ENCODE measurements at regions not wholly inside any gene's neighbourhood (a gene's known extent, or its start where the extent isn't known, plus 50 kb on each side); places are given as distances from the start of the nearest gene placed in this dataset.

DNA sequence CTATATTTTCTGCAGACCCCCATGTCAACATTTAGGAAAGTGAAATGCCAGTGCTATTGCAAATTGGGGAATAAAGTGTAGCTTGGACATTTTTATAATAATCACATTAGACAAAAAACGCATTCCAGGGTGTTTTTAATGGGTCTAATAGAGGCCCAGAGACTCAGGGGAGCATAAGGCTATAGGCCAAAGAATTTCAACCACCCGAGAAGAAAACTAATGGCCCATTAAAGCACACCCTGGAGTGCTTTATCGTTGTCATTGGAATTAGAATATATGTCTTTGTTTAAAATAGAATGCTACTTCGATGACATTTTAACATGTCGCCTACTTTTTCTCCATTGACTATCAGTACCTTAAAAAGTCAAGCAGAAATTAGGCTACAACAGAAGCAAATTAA, 414.1 kb upstream of the CDH8 start:
- H3K27ac ChIP-seq: no peak overlapping the region
- TF ChIP-seq, protein P1, sequence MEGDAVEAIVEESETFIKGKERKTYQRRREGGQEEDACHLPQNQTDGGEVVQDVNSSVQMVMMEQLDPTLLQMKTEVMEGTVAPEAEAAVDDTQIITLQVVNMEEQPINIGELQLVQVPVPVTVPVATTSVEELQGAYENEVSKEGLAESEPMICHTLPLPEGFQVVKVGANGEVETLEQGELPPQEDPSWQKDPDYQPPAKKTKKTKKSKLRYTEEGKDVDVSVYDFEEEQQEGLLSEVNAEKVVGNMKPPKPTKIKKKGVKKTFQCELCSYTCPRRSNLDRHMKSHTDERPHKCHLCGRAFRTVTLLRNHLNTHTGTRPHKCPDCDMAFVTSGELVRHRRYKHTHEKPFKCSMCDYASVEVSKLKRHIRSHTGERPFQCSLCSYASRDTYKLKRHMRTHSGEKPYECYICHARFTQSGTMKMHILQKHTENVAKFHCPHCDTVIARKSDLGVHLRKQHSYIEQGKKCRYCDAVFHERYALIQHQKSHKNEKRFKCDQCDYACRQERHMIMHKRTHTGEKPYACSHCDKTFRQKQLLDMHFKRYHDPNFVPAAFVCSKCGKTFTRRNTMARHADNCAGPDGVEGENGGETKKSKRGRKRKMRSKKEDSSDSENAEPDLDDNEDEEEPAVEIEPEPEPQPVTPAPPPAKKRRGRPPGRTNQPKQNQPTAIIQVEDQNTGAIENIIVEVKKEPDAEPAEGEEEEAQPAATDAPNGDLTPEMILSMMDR (IDR thresholded peaks at IDR 0.05): no peak
- no peak overlapping the region for H3K4me3 ChIP-seq
- no peak for DNase-seq (ENCODE audit: low spot score)

DNA sequence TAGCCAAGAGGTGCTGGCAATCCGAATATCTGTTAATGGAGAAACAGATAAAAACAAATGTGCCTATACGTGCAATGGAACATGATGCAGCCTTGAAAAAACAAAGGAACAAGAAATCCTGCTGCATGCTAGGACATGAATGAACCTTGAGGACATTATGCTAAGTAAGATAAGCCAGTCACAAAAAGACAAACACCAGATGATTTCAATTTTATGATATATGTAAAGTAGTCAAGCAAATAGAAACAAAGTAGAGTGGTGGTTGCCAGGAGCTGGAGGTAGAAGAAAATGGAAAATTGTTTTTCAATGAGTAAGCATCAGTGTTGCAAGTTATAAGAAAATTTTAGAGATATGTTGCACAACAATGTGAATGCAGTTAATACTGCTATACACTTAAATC, 409.7 kb upstream of the CDH8 start:
- TF ChIP-seq, protein P1 (IDR thresholded peaks at IDR 0.05): no peak
- Histone ChIP-seq H3K27ac (no peak overlapping the region), H3K4me3 (no peak overlapping the region)
- DNase-seq (ENCODE audit: low spot score): no peak

DNA sequence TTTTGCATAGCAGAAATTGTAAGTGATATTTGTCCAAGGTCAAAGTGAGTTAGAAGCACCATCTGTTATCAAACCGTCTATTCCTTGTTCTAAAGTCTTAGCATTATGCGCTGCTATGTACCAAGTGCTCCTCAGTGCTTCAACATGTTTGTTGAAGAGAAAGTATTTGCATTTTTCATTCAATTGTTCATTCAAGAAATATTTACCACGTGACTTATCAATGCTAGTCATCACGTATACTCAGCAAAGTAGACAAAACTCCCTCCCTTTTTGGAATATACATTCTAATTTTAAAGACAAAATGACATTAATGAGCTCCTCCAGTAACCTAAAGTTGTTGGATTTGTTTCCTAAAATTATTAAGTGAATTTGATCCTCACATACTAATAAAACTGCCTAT, 388.0 kb upstream of the CDH8 start:
- no peak overlapping the region for H3K27ac ChIP-seq
- TF ChIP-seq, protein P1 (IDR thresholded peaks at IDR 0.05): no peak
- no peak overlapping the region for H3K4me3 ChIP-seq
- DNase-seq (ENCODE audit: low spot score): no peak

DNA sequence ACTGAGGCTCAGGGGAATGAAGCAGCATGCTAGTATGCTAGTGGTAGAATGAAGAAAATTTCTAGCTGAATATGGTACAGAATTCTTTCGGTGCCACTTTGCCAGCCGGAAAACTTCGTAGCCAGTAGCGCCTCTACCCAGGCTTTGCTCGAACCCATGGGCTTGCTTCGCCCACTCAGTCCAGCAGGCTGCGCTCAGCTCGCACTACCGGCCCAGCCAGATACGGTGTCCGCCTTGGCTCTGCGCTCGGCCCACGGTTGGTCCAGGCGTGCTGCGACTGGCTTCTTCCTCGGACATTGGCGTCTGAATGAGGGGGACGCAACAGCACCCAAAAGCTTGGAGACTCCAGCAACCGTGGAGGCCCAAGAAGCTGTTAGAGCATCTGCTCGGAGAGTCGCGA, 372.5 kb upstream of the CDH8 start:
- Histone ChIP-seq H3K27ac (no peak overlapping the region), H3K4me3 (no peak overlapping the region)
- no peak for DNase-seq (ENCODE audit: low spot score)
- TF ChIP-seq, protein P1 (IDR thresholded peaks at IDR 0.05): no peak

DNA sequence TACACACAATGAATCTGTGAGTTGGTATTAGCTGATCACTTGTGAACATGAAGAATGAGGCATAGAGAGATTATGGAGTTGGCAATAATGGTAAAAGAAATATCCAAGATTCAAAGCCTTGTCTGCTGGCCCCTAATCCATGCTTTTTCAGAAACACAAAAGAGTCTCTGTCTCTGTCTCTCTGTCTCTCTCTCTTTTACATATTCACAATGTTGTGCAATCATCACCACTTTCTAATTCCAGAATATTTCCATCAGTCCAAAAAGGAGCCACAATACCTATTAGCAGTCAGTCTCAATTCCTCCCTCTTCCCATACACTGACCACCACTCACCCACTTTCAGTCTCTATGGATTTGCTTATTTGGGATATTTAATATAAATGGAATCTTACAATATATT, 370.1 kb upstream of the CDH8 start:
- no peak overlapping the region for H3K4me3 ChIP-seq
- no peak for DNase-seq (ENCODE audit: low spot score)
- TF ChIP-seq, protein P1 (IDR thresholded peaks at IDR 0.05): no peak
- no peak overlapping the region for H3K27ac ChIP-seq

DNA sequence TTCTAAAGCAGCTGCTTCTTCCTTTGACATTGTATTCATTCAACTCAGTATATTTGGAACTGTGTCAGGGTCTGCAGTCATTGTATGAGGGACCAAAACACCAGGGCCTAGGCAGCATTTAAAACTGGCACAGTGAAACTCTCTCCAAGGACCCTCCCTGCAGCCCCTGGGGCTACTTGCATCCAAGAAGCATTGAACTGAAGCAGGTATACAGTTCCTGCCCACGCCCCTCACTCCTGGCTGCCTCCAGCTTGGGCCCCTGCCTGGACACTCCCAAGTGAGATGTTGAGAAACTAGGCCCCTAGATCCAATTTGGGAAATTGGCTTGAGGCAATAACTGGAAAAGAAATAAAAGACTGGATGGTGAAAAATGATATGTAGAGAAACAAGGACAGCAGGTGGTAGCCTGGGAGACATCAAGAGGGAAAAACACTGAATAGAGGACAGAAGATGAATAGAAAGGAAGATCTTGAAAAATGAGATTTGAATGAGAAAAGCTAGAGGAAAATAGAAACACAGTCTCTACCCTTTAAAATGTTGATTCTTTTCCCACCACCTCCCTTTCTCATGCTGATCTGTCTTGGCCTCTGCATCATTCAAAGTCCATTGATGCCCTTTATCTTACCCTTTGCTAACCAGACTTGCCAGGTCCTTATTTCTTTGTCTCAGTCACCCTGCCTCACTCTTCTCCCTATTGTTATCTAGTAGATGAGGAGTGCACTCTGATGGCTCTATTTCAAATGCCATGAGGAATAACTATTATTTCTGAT, 368.8 kb upstream of the CDH8 start:
- no peak for DNase-seq (ENCODE audit: low spot score)
- H3K27ac ChIP-seq: no peak overlapping the region
- TF ChIP-seq, protein P1 (IDR thresholded peaks at IDR 0.05): no peak
- no peak overlapping the region for H3K4me3 ChIP-seq

DNA sequence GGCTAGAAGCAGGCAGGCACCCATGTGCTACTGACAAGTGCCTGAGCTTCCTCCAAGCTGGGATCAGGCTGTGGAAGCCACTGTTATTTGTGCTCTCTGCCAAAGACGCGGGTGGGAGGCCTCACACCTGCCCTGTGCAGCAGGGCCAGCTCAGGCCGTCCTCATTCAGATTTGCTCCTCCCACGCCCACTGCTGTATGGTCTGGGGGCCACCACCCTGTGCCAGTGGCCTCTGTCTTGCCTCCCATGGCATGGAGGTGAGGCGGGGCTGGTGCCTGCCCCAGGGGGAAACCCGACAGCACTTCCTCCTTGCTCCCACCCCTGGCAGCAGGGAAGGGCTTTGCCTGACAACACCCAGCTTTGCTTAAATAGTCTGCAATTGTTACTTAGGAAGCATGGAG, 356.5 kb upstream of the CDH8 start:
- Histone ChIP-seq H3K4me3 (no peak overlapping the region), H3K27ac (no peak overlapping the region)
- no peak for DNase-seq (ENCODE audit: low spot score)
- TF ChIP-seq, protein P1 (IDR thresholded peaks at IDR 0.05): no peak
